ENCODE measurements at regions not wholly inside any gene's neighbourhood (a gene's known extent, or its start where the extent isn't known, plus 50 kb on each side); places are given as distances from the start of the nearest gene placed in this dataset.

DNA sequence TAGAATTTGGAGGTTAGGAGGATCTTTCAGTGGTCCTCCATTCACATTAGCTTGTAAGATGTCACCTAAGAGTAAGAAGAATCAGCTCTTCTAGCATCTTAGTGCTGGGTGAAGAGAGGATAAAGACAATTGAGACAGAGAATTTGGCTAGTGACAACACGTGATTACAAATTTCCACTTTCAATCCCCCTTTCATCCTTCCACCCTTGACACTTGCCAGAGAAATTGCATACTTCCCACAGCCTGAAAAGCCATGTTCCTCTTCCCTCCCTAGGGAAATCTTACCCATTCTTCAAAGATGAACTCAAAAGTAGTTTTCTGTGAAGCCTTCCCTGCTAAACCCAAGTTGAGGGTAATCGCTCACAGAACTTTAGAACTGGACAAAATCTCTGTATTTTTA lies 282.6 kb upstream of the PTGER4 start:
- no peaks in the 10 kb centered on the region for H3K36me3 ChIP-seq (ENCODE audit: control insufficient read depth, insufficient read depth, low read length)
- no peak for FAIRE-seq
- TF ChIP-seq, protein P1, sequence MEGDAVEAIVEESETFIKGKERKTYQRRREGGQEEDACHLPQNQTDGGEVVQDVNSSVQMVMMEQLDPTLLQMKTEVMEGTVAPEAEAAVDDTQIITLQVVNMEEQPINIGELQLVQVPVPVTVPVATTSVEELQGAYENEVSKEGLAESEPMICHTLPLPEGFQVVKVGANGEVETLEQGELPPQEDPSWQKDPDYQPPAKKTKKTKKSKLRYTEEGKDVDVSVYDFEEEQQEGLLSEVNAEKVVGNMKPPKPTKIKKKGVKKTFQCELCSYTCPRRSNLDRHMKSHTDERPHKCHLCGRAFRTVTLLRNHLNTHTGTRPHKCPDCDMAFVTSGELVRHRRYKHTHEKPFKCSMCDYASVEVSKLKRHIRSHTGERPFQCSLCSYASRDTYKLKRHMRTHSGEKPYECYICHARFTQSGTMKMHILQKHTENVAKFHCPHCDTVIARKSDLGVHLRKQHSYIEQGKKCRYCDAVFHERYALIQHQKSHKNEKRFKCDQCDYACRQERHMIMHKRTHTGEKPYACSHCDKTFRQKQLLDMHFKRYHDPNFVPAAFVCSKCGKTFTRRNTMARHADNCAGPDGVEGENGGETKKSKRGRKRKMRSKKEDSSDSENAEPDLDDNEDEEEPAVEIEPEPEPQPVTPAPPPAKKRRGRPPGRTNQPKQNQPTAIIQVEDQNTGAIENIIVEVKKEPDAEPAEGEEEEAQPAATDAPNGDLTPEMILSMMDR (IDR thresholded peaks at IDR 0.05; ENCODE audit: insufficient read depth, low read length, severe bottlenecking) = no peak
- no peak overlapping the region for H3K4me3 ChIP-seq (ENCODE audit: low read depth, low read length)
- DNase-seq (ENCODE audit: low read depth) = no peak
- no peaks in the 10 kb centered on the region for H3K27me3 ChIP-seq (ENCODE audit: control insufficient read depth, insufficient read depth, low read length)

DNA sequence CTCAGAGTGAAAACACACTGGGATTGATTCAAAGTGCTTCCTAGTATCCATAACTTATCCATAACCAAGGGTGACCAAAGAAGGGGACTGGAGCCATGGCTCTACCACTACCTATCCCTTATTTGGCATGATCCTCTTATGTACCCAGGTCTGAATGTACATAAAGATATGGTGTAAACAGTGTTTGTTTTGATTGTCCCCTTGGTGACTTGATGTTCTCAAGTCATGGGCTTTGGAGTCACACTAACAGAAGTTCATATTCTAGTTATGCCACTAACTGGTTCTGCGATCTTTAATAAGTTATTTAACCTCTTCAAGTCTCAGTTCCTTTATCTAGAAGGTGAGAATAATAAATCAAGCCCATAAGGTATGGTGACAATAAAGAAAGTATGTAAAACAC lies 283.4 kb upstream of the PTGER4 start:
- FAIRE-seq = no peak
- no peak for DNase-seq (ENCODE audit: low read depth)
- Histone ChIP-seq H3K27me3 (ENCODE audit: control insufficient read depth, insufficient read depth, low read length) (no peaks in the 10 kb centered on the region), H3K4me3 (ENCODE audit: low read depth, low read length) (no peak overlapping the region), H3K36me3 (ENCODE audit: control insufficient read depth, insufficient read depth, low read length) (no peaks in the 10 kb centered on the region)
- TF ChIP-seq, protein P1 (IDR thresholded peaks at IDR 0.05; ENCODE audit: insufficient read depth, low read length, severe bottlenecking) = no peak

DNA sequence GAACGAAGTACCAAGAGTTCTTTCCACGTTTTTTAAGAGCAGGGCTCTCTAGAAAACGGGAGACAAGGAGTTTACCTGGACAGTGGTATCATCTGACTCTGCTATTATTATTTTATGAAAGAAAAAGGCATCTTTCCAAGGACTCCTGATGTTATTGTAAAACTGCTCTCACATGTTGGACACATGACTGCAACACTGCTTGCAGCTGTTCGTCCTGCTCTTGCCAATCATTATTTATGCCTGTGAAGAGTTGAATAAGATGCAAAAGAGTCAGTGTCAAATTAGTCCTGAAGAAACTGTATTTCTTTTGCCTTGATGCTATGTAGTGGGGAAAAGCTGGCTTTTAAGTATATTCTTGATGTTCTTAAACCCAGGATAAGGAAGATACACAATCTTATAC lies 284.5 kb upstream of the PTGER4 start:
- no peak for DNase-seq (ENCODE audit: low read depth)
- no peak overlapping the region for H3K4me3 ChIP-seq (ENCODE audit: low read depth, low read length)
- no peak for FAIRE-seq

GRCh38 chr5:40394698-40395097 lies 285.0 kb upstream of the PTGER4 start:
- Histone ChIP-seq H3K4me3 (ENCODE audit: low read depth, low read length) (no peak overlapping the region), H3K36me3 (ENCODE audit: control insufficient read depth, insufficient read depth, low read length) (no peaks in the 10 kb centered on the region), H3K27me3 (ENCODE audit: control insufficient read depth, insufficient read depth, low read length) (no peaks in the 10 kb centered on the region)
- TF ChIP-seq, protein P1 (IDR thresholded peaks at IDR 0.05; ENCODE audit: insufficient read depth, low read length, severe bottlenecking) = no peak
- no peak for DNase-seq (ENCODE audit: low read depth)
- no peak for FAIRE-seq

More for the DNA sequence above, 284.5 kb upstream of the PTGER4 start:
- Histone ChIP-seq H3K27me3 (ENCODE audit: control insufficient read depth, insufficient read depth, low read length) (no peaks in the 10 kb centered on the region), H3K36me3 (ENCODE audit: control insufficient read depth, insufficient read depth, low read length) (no peaks in the 10 kb centered on the region)
- TF ChIP-seq, protein P1 (IDR thresholded peaks at IDR 0.05; ENCODE audit: insufficient read depth, low read length, severe bottlenecking) = no peak

DNA sequence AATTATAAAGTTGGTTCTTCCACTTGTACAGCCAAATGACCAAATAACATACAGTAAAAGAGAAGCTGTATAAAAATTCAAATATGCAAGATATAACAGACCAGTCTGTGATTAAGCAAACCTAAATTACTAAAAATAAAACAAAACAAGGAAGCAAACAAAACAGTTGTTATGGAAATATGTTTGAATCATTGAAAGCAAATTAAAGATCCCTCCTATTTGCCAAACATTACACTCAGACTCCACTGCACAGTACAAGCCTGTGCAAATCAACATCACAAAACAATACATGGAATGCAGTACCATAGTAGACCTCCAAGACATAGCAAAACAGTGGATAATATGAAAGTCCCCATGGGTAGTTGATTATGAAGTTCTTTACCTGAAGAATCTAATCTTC lies 288.1 kb upstream of the PTGER4 start:
- no peak overlapping the region for H3K4me3 ChIP-seq (ENCODE audit: low read depth, low read length)
- FAIRE-seq (no peak), DNase-seq (ENCODE audit: low read depth) (peak; percentile 50)
- H3K36me3 ChIP-seq (ENCODE audit: control insufficient read depth, insufficient read depth, low read length) = no peaks in the 10 kb centered on the region
- H3K27me3 ChIP-seq (ENCODE audit: control insufficient read depth, insufficient read depth, low read length) = no peaks in the 10 kb centered on the region
- TF ChIP-seq, protein P1 (IDR thresholded peaks at IDR 0.05; ENCODE audit: insufficient read depth, low read length, severe bottlenecking) = no peak

Measured in bronchial epithelial cell (primary cell).